PC-3 (cell line): ENCODE measurements at regions not wholly inside any gene's neighbourhood (a gene's known extent, or its start where the extent isn't known, plus 50 kb on each side); places are given as distances from the start of the nearest gene placed in this dataset.

ENCODE experiments used
- ATAC-seq: fragments of 200-7000 bp; cut with Tn5 transposase; 2 replicates; pipeline ENCODE4 v1.9.1; 2020; ENCODE audit warnings: mild to moderate bottlenecking, moderate library complexity
- BruUV-seq: library from RNA; stranded (reverse); fragments of 400-500 nt; replicated peaks from 2 replicates; lab custom pipeline; 2021; lab: Mats Ljungman, UMichigan
- CTCF ChIA-PET: fragments of 300-600 bp; sonication (Branson Sonifier 250); formaldehyde crosslinking; loops from one replicate; lab custom pipeline; 2022; ENCODE audit warnings: antibody characterized with exemption; lab: Charles Lee
- POLR2A ChIA-PET: fragments of 300-600 bp; sonication (Branson Sonifier 250); formaldehyde crosslinking; loops from one replicate; lab custom pipeline; 2022; ENCODE audit warnings: antibody characterized with exemption; ENCODE audit not compliant: unreplicated experiment; lab: Charles Lee
- DNase-seq: peaks from one replicate; pipeline ENCODE4 v3.0.0-alpha.2; 2015
- H2AFZ ChIP-seq: fragments of 300-600 bp; sonication (generic); 2 replicates; pipeline ENCODE4 v1.6.0; 2016; ENCODE audit warnings: antibody characterized with exemption, low read length
- H3F3A ChIP-seq: fragments of 300-600 bp; sonication (generic); one replicate; pipeline ENCODE4 v1.6.0; 2017; ENCODE audit warnings: antibody characterized with exemption, low read length, control low read depth, mild to moderate bottlenecking; ENCODE audit not compliant: unreplicated experiment
- H3K27ac ChIP-seq: fragments of 300-600 bp; sonication (generic); 2 replicates; pipeline ENCODE4 v1.5.1; 2016; ENCODE audit warnings: mild to moderate bottlenecking, low read length
- H3K27me3 ChIP-seq: fragments of 300-600 bp; sonication (generic); 2 replicates; pipeline ENCODE4 v1.6.1; 2016; ENCODE audit warnings: low read length, mixed read lengths
- H3K36me3 ChIP-seq: fragments of 300-600 bp; sonication (generic); 2 replicates; pipeline ENCODE4 v1.6.1; 2016; ENCODE audit warnings: low read depth, mixed run types, low read length, mixed read lengths
- H3K4me1 ChIP-seq: fragments of 300-600 bp; sonication (generic); 2 replicates; pipeline ENCODE4 v1.5.1; 2016; ENCODE audit warnings: low read length; ENCODE audit not compliant: insufficient read depth
- H3K4me2 ChIP-seq: fragments of 300-600 bp; sonication (generic); 2 replicates; pipeline ENCODE4 v1.6.0; 2016; ENCODE audit warnings: low read length
- H3K4me3 ChIP-seq: fragments of 300-600 bp; sonication (generic); 2 replicates; pipeline ENCODE4 v1.5.1; 2016; ENCODE audit warnings: mild to moderate bottlenecking, low read length, mixed read lengths
- H3K79me2 ChIP-seq: fragments of 300-600 bp; sonication (generic); 2 replicates; pipeline ENCODE4 v1.6.1; 2017; ENCODE audit warnings: low read length, mixed read lengths
- H3K9ac ChIP-seq: fragments of 300-600 bp; sonication (generic); 2 replicates; pipeline ENCODE4 v1.6.0; 2016; ENCODE audit warnings: mild to moderate bottlenecking, low read length
- H3K9me2 ChIP-seq: fragments of 300-600 bp; sonication (generic); replicated peaks from 2 replicates; pipeline ENCODE4 v1.6.1; 2016; ENCODE audit warnings: mixed run types, low read length, mixed read lengths
- H3K9me3 ChIP-seq: fragments of 300-600 bp; sonication (generic); 2 replicates; pipeline ENCODE4 v1.6.1; 2016; ENCODE audit warnings: low read length, mixed read lengths
- H4K20me1 ChIP-seq: fragments of 300-600 bp; sonication (generic); 2 replicates; pipeline ENCODE4 v1.6.1; 2016; ENCODE audit warnings: low read length, mixed read lengths
- EZH2 ChIP-seq: fragments of 300-600 bp; sonication (generic); IDR thresholded peaks from one replicate; pipeline ENCODE4 v1.6.1; 2017; ENCODE audit warnings: antibody characterized with exemption, mild to moderate bottlenecking, low read length; ENCODE audit not compliant: unreplicated experiment
- EZH2phosphoT487 ChIP-seq: fragments of 300-600 bp; sonication (generic); IDR thresholded peaks from 2 replicates; pipeline ENCODE4 v1.6.1; 2018; ENCODE audit warnings: mild to moderate bottlenecking, antibody characterized with exemption, low read length, borderline replicate concordance
- intact Hi-C: fragments of 100-400 bp; cut with micrococcal nuclease; formaldehyde crosslinking; loops from 2 replicates; pipeline ENCODE4 v1.9.0; 2023
- TF ChIP-seq, protein P1 (sequence below): fragments of 300-600 bp; sonication (generic); conservative IDR thresholded peaks from 2 replicates; pipeline ENCODE4 v1.5.1; 2017; ENCODE audit warnings: antibody characterized with exemption, low read depth, mild to moderate bottlenecking, low read length

DNA sequence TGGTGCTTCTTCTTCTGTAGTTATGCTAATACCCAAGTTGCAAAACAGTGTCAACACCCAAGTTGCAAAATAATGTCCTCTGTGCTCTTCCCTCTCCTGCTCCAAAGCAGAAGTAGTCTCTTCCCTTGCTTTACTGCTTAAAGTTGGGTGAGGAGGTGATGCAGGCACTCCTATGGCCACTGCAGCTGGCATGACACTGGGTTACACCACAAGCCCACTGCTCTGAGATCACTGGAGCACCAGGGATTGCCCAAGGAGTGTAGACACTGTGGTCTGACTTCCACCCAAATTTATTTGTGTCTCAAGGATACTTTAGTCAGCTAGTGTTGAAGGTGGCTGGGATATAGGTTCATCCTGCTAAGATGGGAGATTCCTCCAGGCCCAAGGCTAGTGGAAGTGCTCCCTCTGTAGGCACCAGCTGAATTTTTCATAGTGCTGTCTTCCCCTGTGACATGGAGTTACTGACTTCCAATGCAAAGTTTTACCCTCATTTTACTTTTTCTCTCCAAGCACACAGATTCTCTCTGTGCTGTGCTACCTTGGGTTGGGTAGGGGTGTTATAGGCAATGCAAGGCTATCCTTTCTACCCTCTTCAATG is 196.2 kb upstream of the TENT5D start:
- CTCF ChIA-PET, result no interaction called here
- intact Hi-C loops, result no loop called here
- Histone ChIP-seq H3F3A (no peaks in the 10 kb centered on the region), H2AFZ (no peak overlapping the region), H3K4me1 (no peaks in the 10 kb centered on the region), H3K36me3 (no peaks in the 10 kb centered on the region), H3K9me2 (no peaks in the 10 kb centered on the region), H3K27me3 (no peaks in the 10 kb centered on the region), H3K4me3 (no peak overlapping the region), H3K9ac (no peak overlapping the region), H3K4me2 (no peak overlapping the region), H3K9me3 (no peaks in the 10 kb centered on the region), H4K20me1 (no peaks in the 10 kb centered on the region), H3K79me2 (no peaks in the 10 kb centered on the region), H3K27ac (no peak overlapping the region)
- DNase-seq (peak; percentile 31), ATAC-seq (peak; percentile 59)
- BruUV-seq, result no TSS peak
- TF ChIP-seq EZH2, result no peak
- TF ChIP-seq, protein P1, sequence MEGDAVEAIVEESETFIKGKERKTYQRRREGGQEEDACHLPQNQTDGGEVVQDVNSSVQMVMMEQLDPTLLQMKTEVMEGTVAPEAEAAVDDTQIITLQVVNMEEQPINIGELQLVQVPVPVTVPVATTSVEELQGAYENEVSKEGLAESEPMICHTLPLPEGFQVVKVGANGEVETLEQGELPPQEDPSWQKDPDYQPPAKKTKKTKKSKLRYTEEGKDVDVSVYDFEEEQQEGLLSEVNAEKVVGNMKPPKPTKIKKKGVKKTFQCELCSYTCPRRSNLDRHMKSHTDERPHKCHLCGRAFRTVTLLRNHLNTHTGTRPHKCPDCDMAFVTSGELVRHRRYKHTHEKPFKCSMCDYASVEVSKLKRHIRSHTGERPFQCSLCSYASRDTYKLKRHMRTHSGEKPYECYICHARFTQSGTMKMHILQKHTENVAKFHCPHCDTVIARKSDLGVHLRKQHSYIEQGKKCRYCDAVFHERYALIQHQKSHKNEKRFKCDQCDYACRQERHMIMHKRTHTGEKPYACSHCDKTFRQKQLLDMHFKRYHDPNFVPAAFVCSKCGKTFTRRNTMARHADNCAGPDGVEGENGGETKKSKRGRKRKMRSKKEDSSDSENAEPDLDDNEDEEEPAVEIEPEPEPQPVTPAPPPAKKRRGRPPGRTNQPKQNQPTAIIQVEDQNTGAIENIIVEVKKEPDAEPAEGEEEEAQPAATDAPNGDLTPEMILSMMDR, result peak; percentile 61
- POLR2A ChIA-PET, result no interaction called here

DNA sequence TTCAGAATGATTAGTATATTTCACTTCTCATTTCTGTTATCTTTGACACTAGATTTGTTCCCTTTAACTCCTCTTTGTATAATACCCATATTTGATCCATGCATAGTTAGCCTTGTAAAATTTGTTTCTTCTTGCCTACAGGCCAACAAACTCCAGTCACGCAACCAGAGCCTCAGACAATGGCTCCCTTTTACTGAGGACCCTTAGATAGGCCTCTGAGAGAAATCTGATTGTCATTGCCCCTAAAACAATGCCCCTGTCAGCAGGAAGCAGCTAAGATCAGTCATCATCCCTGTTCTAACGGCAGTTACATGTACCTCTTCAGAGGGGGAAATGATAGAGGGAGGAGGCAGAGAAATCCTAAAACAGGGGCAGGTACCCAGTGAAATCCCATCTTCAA is 190.6 kb upstream of the TENT5D start:
- CTCF ChIA-PET, result no interaction called here
- no TSS peak for BruUV-seq

DNA sequence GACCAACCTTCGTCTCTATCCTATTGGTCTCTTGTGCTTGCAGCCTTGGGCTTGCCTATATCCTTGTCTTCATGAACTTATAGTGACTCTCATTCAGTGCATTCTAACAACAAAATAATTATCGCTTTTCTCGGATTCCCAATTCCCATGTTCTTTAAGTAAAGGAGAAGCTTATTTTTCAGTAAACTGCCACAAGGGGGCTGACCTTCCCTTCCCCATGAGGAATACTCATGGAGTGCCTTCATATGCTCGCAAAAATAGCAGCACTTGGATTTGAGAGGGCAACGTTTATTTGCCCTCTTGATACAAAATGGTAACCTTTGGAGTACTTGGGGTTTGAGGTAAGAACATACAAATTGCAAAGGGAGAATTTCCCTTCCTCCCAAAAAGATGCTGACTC is 183.2 kb upstream of the TENT5D start:
- BruUV-seq, result no TSS peak
- ATAC-seq, result peak; percentile 42; the same call in 1 of the 2 replicates
- Histone ChIP-seq H3K27me3 (no peaks in the 10 kb centered on the region), H3K79me2 (no peaks in the 10 kb centered on the region), H3K27ac (no peak overlapping the region), H3K9ac (no peak overlapping the region), H3K4me1 (no peaks in the 10 kb centered on the region), H3K36me3 (no peaks in the 10 kb centered on the region), H2AFZ (no peak overlapping the region; the same call in 1 of the 2 replicates), H3F3A (no peaks in the 10 kb centered on the region), H3K9me2 (no peaks in the 10 kb centered on the region), H3K4me3 (no peak overlapping the region), H3K9me3 (no peaks in the 10 kb centered on the region), H3K4me2 (no peak overlapping the region), H4K20me1 (no peaks in the 10 kb centered on the region)
- peak; percentile 33 for DNase-seq
- no peak for TF ChIP-seq EZH2phosphoT487
- TF ChIP-seq, protein P1, result peak; percentile 59
- ChIA-PET POLR2A (no interaction called here), CTCF (no interaction called here)
- intact Hi-C loops, result loop anchor here (1.0 kb wide), 1 partner anchor 48 kb away; no protein-coding TSS in a partner anchor

More for the DNA sequence above, 190.6 kb upstream of the TENT5D start:
- POLR2A ChIA-PET, result no interaction called here
- H3F3A ChIP-seq, result no peaks in the 10 kb centered on the region
- DNase-seq, result no peak
- H3K9ac ChIP-seq, result no peak overlapping the region
- no peaks in the 10 kb centered on the region for H3K79me2 ChIP-seq
- no peaks in the 10 kb centered on the region for H3K9me3 ChIP-seq
- H2AFZ ChIP-seq, result no peak overlapping the region
- no peak overlapping the region for H3K27ac ChIP-seq
- no peaks in the 10 kb centered on the region for H3K27me3 ChIP-seq
- H3K9me2 ChIP-seq, result no peaks in the 10 kb centered on the region
- intact Hi-C loops, result no loop called here
- H3K36me3 ChIP-seq, result no peaks in the 10 kb centered on the region
- no peak overlapping the region for H3K4me2 ChIP-seq
- no peak for ATAC-seq
- H3K4me1 ChIP-seq, result no peaks in the 10 kb centered on the region
- TF ChIP-seq, protein P1, result no peak
- no peak for TF ChIP-seq EZH2phosphoT487
- no peak for TF ChIP-seq EZH2
- no peak overlapping the region for H3K4me3 ChIP-seq
- no peaks in the 10 kb centered on the region for H4K20me1 ChIP-seq
